NCI-H510A (cell line): ENCODE measurements at regions not wholly inside any gene's neighbourhood (a gene's known extent, or its start where the extent isn't known, plus 50 kb on each side); places are given as distances from the start of the nearest gene placed in this dataset.

Experiments
- DNase-seq: peaks from one replicate; lab custom pipeline; 2025; lab: John Stamatoyannopoulos, UW

DNA sequence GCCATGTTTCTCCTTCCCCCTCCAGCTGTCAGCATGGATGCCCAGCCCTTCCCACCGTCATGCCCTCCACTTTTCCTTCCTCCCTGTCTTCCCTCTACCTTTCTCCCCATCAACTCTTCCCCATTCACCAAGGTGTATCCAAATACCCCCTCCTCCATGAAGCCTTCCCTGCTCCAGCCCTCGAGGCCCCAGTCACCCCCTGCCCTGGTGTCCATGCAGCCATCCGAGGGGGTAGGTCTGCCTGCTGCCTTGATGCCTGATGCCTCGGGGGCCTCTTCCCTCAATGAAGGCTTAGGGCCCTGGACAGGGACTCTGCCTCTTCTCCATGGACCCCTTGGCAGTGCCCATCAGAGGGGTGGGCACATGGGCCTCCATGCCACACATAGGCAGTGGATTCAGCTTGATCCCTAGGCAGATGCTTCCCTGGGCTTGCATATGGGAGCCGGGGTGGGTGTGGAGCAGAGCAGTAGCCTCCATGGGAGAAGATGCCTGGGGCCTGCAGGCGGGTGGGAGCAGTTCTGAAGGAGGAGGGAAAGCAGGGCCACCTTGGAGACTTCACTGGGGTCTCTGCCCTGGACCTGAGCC lies 795.8 kb downstream of the BRD1 start:
- DNase-seq: no peak

- DNase-seq: no peak
These were observed 799.6 kb downstream of the BRD1 start for GRCh38 chr22:49028111-49028510.

DNA sequence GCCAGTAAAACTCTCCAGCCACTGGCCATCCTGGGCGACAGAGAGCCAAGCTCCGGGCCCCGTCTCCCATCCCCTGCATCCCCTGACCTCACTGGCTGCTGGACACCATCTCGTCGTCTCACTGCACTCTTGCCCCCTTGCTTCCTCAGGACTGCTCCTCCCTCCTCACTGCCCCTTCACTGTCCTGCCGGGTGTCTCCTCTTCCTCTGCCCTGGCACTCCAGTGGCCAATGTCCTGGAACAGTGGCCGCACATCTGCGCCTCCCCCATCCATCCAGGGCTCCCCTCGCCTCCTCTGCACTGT lies 800.4 kb downstream of the BRD1 start:
- no peak for DNase-seq

- DNase-seq: no peak
These were observed 800.9 kb downstream of the BRD1 start for GRCh38 chr22:49026494-49027367.

DNA sequence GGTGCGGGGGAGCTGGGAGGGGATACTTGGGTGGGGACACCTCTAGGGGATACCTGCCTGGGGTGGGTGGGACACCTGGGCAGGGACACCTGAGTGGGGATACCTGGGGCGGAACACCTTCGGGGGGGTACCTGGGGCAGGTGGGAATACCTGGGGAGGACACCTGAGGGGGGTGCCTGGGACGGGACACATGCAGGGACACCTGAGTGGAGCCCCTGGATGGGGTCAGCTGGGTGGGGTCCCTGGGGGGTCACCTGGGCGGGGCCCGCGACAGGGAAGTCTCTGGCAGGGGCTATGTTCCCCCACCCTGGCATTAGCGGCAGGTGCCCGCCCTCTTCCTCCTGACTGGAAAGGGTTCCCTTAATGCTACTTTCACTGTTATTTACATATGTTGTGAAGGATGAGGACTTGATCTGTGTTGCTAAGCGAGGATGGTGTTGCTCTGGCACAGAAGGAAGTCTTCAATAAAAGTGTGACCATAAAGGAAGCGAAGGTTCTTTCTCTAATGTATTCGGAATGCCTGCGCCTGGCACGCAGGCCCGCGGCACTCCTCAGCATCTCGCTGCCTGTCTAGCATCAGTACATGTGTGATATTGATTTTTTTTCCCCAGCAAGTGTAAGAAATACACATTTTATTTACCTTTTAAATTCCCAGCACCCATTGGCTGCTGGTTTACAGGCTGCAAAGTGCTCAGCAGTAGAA lies 801.7 kb downstream of the BRD1 start:
- no peak for DNase-seq

DNA sequence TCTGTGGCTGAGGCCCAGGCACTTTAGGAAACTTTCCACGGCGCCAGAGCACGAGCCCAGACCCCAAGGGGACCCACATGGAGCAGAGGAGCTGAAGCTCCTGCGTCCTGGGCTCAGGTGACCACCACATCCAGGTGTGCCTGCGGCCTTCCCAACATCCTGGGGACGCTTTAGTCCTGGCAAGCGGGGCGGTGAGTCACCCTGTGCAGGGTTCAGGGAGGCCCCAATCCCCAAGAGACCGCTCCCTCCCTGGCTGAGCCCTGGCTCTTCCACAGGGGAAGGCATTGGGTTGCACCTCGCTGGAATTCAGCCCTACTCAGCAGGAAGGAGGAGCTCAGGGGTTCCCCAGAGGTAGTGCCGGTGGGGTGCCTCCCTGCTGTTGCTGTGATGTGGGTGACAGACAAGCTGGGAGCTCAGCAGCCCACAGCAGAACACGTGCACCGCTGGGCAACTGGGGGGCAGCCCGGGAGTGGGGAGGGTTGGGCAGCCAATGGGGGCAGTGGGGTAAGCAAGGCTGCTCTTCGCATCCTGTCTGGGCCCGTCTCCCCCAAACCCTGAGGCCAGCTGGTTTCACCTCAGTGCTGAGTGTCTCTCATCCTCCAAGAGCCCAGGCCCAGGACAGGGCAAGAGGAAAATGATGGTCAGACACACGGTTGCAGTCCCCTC lies 802.8 kb downstream of the BRD1 start:
- DNase-seq: no peak

DNA sequence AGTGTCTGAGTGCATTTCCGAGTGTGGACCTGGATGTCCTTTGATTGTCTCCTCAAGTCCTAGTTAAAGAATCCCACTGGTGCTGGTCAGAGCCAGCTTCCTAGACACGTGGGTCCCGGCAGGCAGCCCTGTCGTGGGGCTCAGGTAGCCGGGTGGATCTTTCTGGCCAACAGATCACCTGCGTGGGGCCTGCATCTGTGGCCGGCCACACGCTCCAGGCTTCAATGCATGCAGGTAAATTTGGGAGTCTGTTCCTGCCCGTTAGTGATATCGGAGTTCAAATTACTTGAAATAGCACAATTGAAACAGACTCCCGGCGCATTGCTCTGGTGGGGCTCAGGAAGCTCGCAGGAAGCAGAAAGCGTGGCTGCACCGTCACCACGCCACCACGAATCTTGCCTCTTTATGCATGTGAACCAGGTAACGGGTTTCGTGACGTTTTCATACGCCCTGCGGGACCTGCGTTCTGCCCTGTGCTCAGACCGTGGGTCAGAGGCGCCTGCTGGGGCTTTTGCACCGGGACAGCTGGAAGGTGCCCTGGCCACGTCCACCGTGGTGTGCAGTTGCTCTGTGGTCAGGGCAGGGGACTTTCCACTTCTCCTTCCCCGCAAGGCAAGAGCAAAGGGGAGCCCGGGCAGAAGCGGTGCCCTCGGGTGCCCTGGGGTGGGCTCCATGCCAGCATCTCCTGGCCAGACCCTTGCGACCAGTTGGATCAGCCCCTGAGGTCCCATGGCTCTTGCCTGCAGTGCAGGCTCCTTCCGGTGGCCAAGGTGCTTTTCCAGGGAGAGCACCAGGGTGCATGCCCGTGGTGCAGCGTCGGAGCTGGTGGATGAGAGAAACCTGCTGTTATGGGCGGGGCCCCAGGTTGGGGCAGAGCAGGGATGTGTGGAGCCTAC lies 803.5 kb downstream of the BRD1 start:
- DNase-seq: no peak

DNA sequence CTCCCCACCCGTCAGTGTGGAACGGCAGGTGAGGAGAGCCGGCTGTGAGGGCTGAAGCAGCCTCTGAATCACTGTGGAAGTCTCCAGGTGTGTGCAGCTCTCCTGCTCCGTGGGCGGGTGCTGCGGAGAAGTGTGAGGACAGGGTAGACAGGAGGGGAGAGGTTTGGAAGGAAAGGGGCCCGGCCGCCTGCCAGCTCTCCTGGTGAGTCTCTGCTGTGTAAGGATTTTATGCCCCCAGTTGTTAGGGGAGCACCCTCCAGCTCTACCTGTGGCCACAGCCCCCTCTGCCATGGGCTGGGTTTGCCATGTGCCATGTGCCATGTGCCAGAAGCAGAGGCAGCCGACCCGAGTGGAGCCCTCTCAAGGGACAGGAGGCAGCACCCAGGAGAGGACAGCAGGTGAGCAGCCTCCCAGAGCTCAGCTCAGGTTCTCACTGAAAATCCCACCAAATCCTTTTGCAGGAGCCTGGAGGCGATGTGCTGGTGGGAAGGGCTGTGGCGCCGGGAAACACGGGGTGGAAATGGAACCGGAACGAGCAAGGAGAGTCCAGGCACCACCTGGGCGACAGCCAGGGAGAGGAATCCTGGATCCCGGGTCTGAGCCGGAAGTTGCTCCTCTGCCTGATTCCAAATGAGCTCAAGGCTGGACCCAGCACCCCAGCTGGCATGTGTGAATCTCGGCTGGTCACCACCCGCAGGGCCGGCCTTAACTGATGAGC lies 804.4 kb downstream of the BRD1 start:
- no peak for DNase-seq

- no peak for DNase-seq
These were observed 804.9 kb downstream of the BRD1 start for GRCh38 chr22:49022816-49023160.

DNA sequence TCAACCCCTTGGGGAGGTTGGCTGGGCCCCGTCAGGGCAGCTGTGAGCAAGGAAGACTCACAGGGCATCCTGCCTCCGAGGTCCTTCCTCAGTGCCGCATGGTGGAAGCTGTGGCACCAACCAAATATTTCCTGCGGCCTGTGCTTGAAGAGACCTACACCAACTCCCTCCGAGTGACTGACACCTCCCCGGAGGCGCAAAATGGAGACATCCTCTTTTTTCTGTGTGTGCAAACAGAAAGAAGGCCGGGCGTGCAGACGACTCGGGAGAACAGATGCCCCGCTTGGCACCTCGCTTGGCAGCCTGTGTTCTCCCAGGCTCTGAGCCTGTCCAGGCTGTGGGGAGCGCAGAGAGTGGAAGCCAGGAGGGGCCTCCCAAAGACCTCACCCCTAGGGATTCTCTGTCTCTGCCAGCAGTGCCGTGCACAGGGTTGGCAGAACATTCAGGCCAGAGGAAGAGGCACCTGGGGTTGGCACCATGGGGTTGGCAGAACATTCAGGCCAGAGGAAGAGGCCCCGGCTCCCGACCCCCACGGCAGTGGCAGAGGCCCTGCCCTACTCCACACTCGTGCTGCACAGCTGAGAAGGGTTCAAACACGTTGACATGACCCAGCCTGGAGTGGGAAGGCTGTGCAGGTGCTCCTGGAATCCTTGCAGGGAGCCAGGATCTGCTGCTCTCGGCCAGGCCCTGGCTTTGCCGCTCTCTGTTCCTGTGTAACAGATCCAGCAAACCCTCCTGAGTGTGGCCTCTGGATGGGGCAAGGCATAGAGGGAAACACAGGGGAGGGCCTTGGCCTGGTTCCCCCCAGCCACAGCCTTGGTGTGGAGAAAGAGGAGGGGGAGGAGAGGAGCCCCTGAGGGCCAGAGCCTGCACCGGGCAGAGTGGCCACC lies 805.5 kb downstream of the BRD1 start:
- DNase-seq: no peak

- DNase-seq: no peak
These were observed 806.3 kb downstream of the BRD1 start for GRCh38 chr22:49021131-49021925.

GRCh38 chr22:49019737-49020713 lies 807.6 kb downstream of the BRD1 start:
- DNase-seq: no peak

DNA sequence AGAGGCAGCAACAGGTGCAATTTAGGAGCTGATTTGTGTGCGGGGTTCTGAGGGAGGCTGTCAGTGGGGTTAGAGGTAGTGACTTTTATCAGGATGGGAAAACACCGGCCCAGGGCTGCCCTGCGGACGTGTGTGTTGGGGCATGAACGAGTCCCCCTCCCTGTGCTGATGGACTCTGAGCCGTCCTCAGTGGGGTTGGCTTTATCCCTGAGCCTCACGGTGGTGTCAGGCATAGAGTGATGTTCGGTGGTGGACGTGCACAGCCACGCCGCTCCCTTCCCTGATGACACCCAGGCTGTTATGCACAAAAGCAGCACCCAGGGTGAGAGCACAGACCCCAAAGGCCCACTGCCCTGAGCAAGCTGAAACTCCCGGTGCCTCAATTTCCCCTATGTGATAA lies 809.1 kb downstream of the BRD1 start:
- no peak for DNase-seq

DNA sequence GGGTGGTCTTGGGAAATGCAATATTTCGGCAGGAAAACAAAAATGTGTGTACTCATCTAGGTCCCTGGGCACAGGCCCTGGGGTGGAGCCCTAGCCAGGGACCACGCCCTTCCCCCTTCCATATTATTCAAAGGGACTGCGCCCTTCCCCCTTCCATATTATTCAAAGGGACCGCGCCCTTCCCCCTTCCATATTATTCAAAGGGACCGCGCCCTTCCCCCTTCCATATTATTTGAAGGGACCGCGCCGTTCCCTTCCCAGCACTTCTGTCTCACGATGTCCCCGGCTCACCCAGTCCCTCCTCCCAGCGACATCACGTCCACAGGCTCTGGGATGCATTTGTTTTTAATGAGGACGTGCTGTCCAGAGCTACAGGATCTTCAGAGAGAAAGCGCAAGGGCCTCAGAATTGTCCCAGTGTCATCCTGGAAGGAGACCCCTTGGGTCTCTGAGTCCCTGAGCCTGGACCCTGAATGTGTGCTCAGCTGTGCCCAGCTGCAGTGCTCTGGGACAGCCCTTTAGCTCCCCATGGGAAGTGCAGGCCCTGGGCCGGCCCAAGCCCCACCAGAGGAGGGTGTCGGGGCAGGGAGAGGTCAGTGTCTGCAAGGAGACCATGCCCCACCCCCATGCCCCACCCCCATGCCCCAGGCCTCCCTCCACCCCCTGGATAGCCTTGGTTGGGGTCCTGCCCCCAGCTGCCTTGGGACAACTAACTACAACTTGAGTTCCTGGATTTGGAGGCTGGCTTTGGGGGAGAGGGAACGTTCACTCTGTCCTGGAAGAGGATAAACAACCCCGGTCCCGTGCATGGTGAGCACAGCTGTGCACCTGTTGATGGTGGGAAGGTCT lies 810.0 kb downstream of the BRD1 start:
- no peak for DNase-seq

GRCh38 chr22:49016909-49017481 lies 810.7 kb downstream of the BRD1 start:
- no peak for DNase-seq

GRCh38 chr22:49015993-49016908 lies 811.4 kb downstream of the BRD1 start:
- DNase-seq: no peak
